Mesothelial cell of epicardium (in vitro differentiated cells): ENCODE measurements at regions not wholly inside any gene's neighbourhood (a gene's known extent, or its start where the extent isn't known, plus 50 kb on each side); places are given as distances from the start of the nearest gene placed in this dataset.

Source experiments
- DNase-seq, 2 experiments: peaks; one replicate each; pipeline ENCODE4 v3.0.0; 2021; ENCODE audit warnings: low spot score in 2 of 2; ENCODE audit not compliant: unreplicated experiment in 2 of 2
- H3K27ac Mint-ChIP-seq: 2 replicates; pipeline ENCODE4 v1.8.0; 2021; ENCODE audit warnings: mixed read lengths
- H3K27me3 Mint-ChIP-seq: 2 replicates; pipeline ENCODE4 v1.8.0; 2021; ENCODE audit warnings: low read depth, mixed read lengths
- H3K36me3 Mint-ChIP-seq: 2 replicates; pipeline ENCODE4 v1.8.0; 2021; ENCODE audit warnings: mixed read lengths
- H3K4me1 Mint-ChIP-seq: 2 replicates; pipeline ENCODE4 v1.8.0; 2021; ENCODE audit warnings: mixed read lengths
- H3K4me3 Mint-ChIP-seq: 2 replicates; pipeline ENCODE4 v1.8.0; 2021; ENCODE audit warnings: mild to moderate bottlenecking, moderate library complexity, mixed read lengths
- H3K9me3 Mint-ChIP-seq: 2 replicates; pipeline ENCODE4 v1.8.0; 2021; ENCODE audit warnings: mixed read lengths
- TF ChIP-seq, protein P1 (sequence below): fragments of 200-600 bp; sonication (generic); IDR thresholded peaks from one replicate; pipeline ENCODE4 v1.5.0; 2021; ENCODE audit warnings: antibody characterized with exemption; ENCODE audit not compliant: unreplicated experiment

DNA sequence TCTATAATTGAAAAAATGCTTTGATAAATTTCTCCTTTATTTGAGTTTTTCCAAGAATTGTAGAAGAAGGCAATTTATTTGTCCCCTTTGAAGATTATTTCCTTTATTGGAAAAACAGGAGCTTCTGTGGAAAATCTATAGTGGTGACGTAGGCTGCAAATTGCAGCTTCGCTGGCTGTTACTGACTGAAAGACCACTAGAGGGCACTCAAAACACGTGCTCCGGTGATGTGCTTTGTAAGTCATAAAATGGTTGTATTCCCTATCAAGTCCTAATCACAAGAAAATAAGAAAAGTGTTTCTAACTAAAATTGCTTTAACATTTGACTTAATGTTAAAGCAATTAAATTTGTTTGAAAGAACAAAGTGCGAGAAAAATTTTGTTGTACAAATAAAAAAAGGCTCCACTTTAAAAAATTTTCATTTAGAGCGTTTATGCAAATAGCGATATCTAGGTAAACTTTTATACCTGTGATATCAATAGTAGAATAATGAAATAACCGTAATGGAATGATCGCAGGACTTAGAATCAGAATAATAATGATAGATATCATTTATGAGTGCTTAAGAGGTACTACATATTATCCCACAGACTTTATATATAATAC is 638.2 kb upstream of the SPRY2 start:
- no peak overlapping the region for H3K4me3 Mint-ChIP-seq
- H3K27ac Mint-ChIP-seq, result no peak overlapping the region
- H3K4me1 Mint-ChIP-seq, result no peaks in the 10 kb centered on the region
- peaks cover 2% of the 10 kb centered on the region for H3K36me3 Mint-ChIP-seq
- DNase-seq, result peak in 1 of 2 experiments; percentile 42
- H3K27me3 Mint-ChIP-seq, result no peaks in the 10 kb centered on the region
- H3K9me3 Mint-ChIP-seq, result peaks cover 10% of the 10 kb centered on the region
- TF ChIP-seq, protein P1, sequence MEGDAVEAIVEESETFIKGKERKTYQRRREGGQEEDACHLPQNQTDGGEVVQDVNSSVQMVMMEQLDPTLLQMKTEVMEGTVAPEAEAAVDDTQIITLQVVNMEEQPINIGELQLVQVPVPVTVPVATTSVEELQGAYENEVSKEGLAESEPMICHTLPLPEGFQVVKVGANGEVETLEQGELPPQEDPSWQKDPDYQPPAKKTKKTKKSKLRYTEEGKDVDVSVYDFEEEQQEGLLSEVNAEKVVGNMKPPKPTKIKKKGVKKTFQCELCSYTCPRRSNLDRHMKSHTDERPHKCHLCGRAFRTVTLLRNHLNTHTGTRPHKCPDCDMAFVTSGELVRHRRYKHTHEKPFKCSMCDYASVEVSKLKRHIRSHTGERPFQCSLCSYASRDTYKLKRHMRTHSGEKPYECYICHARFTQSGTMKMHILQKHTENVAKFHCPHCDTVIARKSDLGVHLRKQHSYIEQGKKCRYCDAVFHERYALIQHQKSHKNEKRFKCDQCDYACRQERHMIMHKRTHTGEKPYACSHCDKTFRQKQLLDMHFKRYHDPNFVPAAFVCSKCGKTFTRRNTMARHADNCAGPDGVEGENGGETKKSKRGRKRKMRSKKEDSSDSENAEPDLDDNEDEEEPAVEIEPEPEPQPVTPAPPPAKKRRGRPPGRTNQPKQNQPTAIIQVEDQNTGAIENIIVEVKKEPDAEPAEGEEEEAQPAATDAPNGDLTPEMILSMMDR, result peak; percentile 67

DNA sequence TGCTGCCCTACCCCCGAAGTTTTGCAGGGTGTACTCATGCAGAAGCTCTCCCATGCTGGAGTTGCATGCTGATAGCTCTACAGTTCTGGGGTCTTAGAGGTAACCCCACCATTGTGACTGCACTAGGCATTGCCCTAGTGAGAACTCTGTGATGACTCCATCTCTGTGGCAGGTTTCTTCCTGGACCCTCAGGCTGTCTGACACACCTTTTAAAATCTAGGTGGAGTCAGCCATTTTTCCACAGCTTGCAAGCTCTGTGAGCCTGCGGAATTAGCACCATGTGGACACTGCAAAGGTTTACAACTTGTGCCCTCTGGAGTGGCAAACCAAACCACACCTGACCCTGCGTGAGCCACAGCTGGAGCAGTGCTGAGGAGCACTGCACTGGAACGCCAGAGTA is 636.2 kb upstream of the SPRY2 start:
- DNase-seq, result no peak
- Mint-ChIP-seq H3K27me3 (no peaks in the 10 kb centered on the region), H3K4me1 (no peaks in the 10 kb centered on the region), H3K36me3 (peaks cover 2% of the 10 kb centered on the region), H3K4me3 (no peak overlapping the region), H3K27ac (no peak overlapping the region), H3K9me3 (no peaks in the 10 kb centered on the region)
- TF ChIP-seq, protein P1, result no peak

DNA sequence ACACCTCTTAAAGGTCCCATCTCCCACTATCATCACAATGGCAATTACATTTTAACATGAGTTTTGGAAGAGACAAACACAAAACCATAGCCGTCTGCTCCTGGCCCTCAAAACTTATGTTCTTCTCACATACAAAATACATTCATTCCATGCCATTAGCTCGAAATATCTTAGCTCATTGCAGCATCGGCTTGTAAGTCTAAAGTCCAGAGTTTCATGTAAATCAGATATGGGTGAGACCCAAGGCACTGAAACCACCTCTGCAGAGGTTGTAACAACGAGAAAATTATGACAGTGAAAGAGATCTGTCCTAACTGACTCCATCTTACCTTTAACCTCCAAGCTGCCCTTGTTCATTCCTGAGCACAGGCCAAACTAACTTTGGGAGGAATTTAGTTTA is 635.0 kb upstream of the SPRY2 start:
- no peak overlapping the region for H3K27ac Mint-ChIP-seq
- H3K9me3 Mint-ChIP-seq, result peaks cover 5% of the 10 kb centered on the region
- TF ChIP-seq, protein P1, result no peak
- H3K27me3 Mint-ChIP-seq, result no peaks in the 10 kb centered on the region
- H3K36me3 Mint-ChIP-seq, result peaks cover 2% of the 10 kb centered on the region
- H3K4me1 Mint-ChIP-seq, result no peaks in the 10 kb centered on the region
- H3K4me3 Mint-ChIP-seq, result no peak overlapping the region
- no peak for DNase-seq

DNA sequence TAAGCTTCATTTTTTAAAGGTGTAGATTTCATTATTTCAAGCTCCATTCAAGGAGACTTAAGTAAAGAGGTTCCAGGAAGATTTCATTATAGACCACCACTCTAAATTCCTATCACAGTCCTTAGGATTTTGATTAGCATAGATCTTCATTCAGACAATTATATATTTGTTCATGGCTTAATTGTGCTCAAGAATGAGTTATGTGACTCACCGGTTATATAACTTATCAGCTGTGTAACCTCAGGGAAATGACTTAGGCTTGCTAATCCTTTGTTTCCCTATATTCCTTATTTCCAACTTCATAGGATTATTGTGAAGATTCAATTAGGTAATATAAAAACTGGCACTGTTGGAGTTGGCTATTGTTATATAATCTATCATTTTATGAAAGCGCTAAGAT is 632.8 kb upstream of the SPRY2 start:
- H3K4me1 Mint-ChIP-seq, result no peaks in the 10 kb centered on the region
- DNase-seq, result no peak

DNA sequence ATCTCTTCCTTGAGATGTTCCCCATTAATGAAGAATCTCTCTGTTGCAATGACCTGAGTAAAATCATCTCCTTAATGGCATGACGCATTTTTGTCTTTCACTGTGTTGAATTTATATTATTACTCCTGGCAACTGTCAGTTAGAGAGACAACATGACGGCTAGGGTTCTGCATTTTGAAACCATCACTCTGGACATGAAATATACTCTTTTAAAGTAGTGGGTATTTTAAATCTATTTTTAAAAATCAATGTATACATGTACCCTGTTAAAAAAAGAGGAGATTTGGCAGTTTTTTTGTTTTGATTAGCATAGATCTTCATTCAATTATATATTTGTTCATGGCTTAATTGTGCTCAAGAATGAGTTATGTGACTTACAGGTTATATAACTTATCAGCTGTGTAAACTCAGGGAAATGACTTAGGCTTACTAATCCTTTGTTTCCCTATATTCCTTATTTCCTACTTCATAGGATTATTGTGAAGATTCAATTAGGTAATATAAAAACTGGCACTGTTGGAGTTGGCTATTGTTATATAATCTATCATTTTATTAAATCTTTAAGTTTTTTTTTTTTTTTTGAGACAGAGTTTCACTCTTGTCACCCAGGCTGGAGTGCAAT is 632.0 kb upstream of the SPRY2 start:
- peaks cover 7% of the 10 kb centered on the region for H3K9me3 Mint-ChIP-seq
- no peaks in the 10 kb centered on the region for H3K27me3 Mint-ChIP-seq
- H3K27ac Mint-ChIP-seq, result no peak overlapping the region
- TF ChIP-seq, protein P1, result no peak
- no peak overlapping the region for H3K4me3 Mint-ChIP-seq
- no peak for DNase-seq
- peaks cover 2% of the 10 kb centered on the region for H3K36me3 Mint-ChIP-seq
- H3K4me1 Mint-ChIP-seq, result no peaks in the 10 kb centered on the region

More for the DNA sequence above, 632.8 kb upstream of the SPRY2 start:
- Mint-ChIP-seq H3K9me3 (peaks cover 7% of the 10 kb centered on the region), H3K27ac (no peak overlapping the region), H3K4me3 (no peak overlapping the region), H3K27me3 (no peaks in the 10 kb centered on the region), H3K36me3 (peaks cover 2% of the 10 kb centered on the region)
- TF ChIP-seq, protein P1, result no peak
